SKM-1 treated with dmso at 0.1 percent for 144 hours (cell line): ENCODE measurements at regions not wholly inside any gene's neighbourhood (a gene's known extent, or its start where the extent isn't known, plus 50 kb on each side); places are given as distances from the start of the nearest gene placed in this dataset.
"Not testable (repeated sequence)": the region's sequence is repeated elsewhere in the genome, so short reads cannot be mapped to it uniquely, and the experiment has no call there.

ENCODE experiments used
- DNase-seq: peaks from one replicate; lab custom pipeline; 2025; ENCODE audit not compliant: unreplicated experiment; lab: John Stamatoyannopoulos, UW

DNA sequence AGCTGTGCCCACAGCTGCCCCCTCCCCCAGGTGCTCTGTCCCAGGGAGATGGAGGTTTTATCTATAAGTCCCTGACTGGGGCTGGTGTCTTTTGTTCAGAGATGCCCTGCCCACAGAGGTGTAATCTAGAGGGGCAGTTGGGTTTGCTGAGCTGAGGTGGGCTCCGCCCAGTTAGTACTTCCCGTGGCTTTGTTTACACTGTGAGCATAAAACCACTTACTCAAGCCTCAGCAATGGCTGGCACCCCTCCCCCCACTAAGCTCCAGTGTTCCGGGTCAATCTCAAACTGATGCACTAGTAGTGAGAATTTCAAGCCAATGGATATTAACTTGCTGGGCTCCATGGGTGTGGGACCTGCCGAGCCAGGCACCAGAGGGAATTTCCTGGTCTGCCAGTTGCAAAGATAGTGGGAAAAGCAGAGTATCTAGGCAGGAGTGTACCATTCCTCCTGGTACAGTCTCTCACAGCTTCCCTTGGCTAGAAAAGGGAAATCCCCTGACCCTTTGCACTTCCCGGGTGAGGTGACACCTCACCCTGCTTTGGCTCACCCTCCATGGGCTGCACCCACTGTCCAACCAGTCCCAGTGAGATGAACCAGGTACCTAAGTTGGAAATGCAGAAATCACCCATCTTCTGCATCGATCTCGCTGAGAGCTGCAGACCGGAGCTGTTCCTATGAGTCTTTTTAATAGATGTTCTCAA, 509.6 kb downstream of the TMEM38B start:
- DNase-seq: not testable (repeated sequence)

DNA sequence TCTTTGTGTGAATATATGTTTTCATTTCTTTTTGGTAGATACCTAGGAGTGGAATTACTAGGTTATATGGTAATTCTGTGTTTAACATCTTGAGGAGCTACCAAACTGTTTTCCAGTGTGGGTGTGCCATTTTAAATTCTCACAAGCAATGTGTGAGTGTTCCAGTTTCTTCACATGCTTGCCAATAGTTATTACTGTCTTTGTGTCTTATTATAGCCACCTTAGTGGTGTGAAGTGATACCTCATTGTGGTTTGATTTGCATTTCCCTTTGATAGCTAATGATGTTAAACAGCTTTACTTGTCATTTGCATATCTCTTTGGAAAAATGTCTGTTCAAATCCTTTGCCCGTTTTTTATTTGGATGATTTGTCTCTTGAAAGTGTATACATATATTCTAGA, 513.0 kb downstream of the TMEM38B start:
- no peak for DNase-seq

DNA sequence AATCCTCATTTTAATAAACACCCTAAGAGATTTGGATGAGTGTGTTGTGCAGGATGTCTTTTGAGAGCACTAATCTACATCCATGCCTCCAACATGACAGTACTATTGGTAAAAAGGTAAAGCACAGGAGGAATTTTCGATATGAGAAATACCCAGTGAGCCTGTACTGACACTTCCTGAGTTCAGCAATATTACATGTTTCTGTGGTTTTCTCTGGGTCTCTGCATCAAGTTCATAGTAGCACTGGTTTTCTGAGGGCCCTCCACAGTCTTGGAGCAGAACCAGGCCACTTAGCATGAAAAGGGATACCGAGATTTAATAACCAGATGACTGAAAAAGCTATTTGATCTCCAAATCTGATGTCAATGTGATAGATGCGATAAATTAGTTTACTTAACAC, 524.1 kb downstream of the TMEM38B start:
- no peak for DNase-seq

DNA sequence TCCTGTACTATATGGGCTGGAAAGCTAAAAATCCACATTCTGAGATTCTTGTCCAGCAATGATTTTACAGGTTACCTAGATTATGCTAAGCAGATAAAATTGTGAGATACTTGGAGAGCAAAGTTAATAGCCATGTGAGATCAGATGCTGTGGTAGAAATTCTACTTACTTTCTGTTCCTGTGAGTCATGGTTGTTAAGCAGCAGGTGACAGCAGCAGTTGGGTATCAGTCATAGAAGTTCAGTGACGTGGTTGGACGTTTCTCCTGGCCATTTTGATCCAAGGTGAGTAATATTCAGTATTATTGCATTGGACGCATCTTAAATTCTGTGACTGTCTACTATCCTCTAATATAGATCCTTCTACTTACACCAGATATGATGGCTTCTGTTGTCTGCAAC, 524.5 kb downstream of the TMEM38B start:
- no peak for DNase-seq

DNA sequence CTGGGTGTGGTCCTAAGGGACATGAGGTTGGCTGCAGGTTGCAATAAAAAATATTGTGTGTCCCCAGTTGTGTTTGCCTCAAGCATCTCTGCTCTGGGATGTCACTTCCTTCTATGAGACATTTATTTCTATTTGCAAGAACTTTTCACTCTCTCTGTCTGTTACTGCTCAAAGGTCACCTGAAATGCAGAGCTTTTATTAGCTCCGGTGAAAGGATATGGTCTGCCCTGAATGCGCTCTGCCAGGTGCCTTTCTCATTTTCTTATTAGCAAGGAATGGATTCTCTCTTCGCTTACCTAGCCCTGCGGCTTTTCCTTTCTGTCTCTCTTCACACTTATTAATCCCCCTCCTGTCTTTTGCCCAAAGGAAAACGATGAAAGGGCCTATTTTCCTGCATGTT, 526.1 kb downstream of the TMEM38B start:
- no peak for DNase-seq

DNA sequence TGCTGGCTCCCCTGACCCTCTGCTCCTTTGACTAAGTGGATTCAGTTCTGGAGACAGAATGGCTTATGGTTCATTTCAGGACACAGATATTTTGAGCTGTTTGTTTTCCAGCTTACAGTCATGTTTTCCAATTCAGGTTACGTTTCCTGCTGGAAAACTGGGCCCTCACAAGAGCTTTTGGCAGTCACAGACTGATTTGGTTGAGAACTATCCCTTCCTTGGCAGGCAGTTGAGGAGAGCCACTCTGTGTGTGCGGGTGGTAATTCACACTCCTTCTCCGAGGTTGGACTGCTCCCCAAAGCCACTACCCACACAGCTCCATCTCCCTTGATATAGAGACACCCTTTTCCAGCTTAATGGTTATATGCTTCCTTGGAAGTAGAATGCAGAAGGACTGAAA, 534.5 kb downstream of the TMEM38B start:
- no peak for DNase-seq

DNA sequence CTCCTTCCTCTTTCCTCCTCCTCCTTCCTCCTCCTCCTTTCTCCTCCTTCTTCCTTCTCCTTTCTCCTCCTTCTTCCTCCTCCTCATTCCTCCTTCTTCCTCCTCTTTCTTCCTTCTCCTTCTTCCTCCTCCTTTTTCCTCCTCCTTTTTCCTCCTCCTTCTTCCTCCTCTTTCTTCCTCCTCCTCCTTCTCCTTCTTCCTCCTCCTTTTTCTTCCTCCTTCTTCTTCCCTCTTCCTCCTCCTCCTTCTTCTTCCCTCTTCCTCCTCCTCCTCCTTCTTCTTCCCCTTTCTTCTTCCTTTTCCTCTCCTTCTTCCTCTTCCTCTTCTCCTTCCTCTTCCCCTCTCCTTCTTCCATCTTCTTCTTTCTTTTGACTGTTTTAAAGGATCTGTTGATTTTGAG, 538.8 kb downstream of the TMEM38B start:
- DNase-seq: no peak

DNA sequence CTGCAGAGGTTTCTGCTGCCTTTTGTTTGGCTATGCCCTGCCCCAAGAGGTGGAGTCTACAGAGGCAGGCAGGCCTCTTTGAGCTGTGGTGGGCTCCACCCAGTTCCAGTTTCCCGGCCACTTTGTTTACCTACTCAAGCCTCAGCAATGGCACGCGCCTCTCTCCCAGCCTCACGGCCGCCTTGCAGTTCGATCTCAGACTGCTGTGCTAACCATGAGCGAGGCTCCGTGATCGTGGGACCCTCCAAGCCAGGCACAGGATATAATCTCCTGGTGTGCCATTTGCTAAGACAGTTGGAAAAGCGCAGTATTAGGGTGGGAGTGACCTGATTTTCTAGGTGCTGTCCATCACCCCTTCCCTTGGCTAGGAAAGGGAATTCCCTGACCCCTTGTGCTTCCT, 566.6 kb downstream of the TMEM38B start:
- DNase-seq: not testable (repeated sequence)

DNA sequence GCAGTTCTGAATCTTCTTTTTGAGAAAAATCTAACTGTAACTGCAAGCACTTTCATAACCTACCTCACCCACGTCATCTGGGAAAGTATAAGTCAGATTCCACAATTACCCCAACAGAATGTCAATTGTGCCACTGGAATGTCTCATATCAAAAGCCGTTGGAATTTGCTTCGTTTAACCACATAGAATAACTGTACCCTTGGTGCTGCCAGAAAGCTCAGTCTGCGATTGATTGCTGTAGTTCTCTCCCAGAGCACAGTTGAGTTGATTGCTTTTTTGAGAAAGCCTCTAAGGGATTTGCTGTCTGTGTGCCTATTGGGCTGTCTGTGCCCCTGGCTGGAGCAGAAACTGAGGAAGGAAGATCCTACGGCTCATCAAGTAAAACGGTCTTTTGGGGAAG, 583.6 kb downstream of the TMEM38B start:
- DNase-seq: no peak

DNA sequence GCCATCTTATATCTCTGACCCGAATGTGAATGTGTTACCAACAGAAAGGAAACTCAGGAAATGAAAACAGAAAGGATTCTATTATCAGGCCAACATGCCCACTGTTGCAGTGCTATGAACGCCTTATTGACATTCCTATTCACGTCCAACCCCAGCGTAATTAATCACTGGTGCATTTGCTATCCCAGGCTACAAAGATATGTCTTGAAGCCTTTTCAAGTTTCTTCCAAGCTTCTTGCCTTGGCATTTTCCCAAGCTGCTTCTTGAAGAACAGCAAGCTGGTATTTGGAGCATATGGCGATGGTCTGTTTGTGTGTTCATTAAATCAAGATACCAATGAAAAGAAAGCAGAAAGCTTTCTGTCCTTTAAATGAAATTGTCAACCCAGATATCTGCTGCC, 579.2 kb upstream of the ZNF462 start:
- DNase-seq: no peak

DNA sequence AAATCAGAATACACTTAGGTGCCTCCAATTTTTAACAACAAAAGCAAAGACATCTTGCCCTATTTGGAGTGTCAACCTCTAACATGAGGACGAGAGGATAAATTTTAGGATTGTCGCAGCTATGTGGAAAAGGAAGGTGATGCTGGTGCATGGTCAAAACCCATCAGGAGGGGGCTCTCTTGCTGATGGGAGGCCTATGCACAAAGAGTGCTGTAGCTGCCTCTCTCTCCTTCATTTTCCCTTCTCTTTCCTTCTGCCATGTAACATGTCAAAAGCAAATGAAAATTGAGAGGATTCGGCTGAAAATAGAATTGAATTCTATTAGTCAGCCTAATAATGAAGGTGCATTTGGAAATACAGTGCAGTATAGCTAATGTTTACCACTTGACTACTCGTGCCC, 578.7 kb upstream of the ZNF462 start:
- DNase-seq: no peak

DNA sequence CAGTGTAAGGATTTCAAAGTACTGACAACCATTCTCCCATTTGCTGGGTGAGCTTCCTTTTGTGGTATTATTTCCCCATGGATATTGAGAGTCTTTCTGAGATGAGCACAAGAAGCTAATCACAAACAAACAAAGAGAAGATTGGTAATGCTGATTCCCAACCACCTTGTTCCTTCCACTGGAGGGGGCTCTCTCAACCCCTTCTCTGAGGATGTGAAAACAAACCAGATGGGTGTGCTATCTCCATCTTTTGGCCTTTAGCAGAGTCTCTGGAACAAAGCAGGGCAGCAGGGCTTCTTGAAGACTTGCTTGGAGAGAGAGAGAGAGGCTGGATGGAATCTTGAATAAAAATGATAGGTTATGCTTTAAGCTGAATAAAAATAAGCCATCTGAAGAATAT, 576.7 kb upstream of the ZNF462 start:
- no peak for DNase-seq

DNA sequence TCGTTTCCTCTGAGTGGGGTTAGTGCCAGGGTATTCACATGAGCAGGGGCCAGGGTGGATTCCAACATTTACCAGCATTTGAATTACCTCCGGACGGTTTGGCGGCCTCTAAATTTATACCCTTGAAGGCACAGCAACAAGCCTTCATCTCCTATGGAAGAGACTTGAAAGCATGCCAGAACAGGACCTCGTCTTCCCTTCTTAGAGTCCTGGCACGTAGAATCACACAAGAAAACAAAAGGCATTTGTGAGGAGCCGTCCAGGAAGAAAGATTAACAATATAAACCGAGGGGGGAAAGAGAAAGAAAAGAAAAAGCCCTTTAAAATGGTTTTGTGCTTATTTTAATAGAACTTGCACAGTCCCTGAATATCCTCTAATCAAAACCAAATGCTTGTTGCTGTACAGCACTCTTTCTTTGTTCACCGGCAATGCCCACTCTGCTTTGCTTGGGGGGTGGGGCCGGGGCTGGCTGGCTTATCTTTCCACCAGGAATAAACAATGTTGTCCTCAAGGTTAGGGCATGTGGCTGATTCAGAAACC, 575.8 kb upstream of the ZNF462 start:
- DNase-seq: no peak

DNA sequence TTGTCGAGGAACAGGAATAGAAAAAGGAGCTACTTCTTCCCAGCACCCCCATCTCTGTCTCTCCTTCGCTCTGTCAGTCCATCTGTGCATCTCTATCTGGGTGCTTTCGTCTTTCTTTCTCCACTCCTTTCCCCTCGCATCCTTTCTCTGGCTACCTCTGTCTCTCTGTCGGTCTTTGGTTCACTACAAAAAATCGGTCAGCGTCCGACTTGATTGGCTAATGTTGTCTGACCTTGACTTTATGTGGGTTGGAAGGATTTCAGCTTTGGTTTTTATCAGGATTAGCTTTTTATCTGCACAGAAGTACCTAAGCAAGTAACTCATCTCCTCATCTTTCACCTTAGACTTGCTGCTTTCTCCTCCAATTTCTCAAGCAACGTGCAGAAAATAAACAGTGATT, 575.2 kb upstream of the ZNF462 start:
- no peak for DNase-seq

DNA sequence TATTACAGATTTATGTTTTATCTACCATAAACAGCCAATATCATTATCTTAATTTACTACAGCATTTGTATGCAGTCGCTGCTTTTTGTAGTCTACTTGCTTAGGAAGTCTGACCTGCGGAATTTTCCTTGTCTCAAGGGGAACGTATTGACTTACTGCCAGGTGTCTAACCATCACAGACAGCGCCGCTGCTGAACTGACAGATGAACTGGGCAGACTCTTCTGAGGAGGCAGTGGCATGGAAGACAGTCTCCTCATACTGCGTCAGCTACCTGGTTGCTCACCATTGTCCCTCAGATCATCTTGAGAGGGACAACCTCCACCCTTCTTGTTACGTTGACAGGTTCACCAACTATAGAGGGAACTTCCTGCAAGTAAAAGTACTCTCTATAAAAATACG, 574.3 kb upstream of the ZNF462 start:
- DNase-seq: no peak

DNA sequence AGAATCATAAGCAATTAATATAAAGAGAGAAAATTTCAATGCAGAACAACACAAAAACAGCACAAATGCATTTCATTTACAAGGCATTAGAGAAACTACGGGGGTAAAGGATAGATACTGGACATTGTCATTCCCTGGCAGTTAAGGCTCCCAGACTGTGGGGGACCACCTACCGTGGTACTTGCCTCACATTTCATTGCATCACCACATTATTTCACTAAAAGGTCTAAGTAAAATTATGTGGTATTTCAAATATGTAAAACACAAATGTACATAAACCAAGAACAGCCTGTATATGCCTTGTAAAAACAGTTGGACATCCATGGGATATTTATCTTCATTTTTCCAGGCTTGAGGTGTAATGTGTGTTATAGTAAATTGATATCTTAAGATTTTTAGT, 571.2 kb upstream of the ZNF462 start:
- DNase-seq: no peak

DNA sequence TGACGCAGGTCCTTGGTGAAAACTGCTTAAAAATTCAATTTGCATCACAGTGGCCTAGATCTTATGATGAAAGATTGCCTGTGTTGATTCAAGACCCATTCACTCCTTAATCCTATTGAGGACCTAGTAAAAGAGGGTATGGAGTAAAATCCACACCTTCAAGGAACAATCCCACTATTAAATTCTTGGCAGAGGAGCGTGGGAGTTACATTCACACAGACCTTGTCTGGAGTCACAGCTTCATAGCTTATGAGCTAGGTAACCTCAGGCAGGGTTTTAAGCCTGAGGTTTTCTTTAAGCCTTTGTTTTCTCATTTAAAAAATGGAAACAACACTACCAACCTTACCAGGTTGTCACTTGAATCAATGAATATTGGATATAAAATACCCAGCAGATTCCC, 566.5 kb upstream of the ZNF462 start:
- no peak for DNase-seq

DNA sequence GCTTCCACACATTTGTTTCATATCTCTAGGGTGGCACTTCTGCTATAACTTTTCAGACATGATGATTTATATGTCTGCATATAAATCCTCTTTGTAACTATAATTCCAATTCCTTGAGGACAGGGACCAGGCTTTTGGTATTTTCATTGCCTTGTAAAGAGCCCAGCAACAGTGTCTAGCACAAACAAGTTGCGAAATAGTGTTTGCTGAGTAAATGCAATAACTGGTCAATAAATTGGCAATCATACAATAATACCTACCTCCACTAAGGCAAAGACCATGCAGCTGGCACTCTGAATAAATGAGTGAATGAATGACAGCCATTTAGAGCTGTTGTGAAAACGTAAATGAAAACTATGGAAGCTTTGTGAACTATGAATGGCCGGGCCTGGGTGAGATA, 564.0 kb upstream of the ZNF462 start:
- DNase-seq: no peak

DNA sequence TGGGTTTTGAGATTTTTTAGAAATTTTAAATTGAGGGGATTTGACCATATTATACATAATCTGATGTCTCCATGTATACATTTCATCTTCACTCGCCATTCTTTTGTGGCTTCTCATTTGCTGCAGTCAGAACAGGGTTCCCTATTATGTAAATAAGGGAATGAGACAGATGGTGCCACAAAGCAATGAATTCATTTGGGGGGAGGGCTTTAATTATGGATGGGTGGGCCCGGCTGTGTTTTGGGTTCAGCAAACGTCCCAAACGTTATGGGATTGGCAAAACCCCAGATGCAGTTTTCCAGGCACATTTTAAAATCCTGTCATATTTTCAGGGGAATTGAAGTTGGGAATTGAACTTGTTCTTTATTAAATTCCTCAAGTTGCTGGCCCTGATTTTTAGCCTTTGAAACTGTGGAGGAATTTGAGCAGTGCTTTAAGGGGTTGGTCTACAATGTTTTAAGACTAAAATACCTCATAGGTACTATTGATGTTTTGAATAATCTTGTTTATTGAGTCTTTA, 558.5 kb upstream of the ZNF462 start:
- DNase-seq: no peak

DNA sequence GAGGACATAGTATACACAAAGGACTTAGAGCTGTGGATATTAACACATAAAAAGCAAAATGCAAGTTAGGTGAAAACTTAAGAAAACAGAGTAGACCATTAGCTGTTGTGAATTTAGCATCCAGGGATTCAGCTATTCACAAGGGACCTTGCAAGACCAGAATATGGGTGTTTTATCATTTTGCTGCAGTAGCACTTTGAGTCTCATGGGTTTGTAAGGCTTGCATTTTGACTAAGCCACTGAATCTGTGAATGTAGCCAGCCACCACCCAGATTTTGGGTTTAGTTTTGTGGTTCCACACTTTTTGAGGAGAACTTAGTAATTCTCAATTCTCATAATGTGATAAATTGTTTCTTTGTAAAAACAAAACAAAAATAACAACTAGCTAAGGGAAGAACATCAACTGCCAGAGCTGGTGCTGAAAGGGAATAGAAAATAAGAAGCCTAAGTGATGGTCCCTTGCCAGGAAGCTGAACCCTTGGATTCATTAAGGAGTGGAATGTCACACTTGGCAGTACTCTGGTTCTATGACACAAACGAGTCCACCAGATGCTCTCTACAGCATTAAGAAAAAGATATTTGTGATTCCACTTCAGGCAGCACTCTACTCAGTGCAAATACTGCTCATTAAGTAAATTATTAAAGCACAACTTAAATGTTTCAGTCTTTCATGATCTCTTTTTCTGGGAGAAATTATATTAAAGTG, 557.4 kb upstream of the ZNF462 start:
- no peak for DNase-seq

DNA sequence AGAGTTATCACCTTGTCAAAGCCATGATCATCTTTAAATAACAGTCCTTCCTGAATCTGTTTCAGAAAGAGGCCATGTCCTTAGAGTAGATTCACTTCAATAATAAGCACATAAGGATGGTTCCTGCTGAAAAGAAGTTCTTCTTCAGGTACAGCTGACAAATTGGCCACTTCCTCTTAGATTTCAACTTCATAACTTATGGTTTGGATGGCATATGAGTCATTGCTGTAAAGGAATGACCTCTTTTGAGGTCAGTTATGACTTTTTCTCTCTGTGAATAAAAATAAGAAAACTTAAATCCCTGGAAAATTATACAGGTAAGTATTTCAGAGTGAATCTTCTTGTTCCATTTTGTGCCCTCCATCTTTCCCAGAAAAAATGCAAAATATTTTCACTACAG, 555.3 kb upstream of the ZNF462 start:
- peak; percentile 63 for DNase-seq

DNA sequence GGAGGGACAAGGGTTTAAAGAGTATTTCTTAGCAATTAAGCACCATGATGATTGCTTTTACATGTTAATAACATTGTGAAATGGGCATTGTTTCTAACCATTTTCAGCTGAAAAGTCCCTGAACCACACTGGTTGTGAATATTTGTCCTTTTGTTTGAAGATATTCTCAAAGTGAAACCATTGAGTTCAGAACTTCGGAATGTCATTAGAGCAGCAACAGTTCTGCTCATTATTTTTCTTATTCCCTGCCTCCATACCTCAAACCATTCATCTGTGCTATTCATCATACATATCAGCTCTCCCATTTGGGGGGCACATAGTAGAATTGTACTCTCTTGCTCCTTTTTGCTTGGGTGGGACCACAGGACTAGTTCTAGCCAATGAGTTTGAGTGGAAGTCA, 553.0 kb upstream of the ZNF462 start:
- no peak for DNase-seq
